Ishikawa (cell line): ENCODE measurements at regions not wholly inside any gene's neighbourhood (a gene's known extent, or its start where the extent isn't known, plus 50 kb on each side); places are given as distances from the start of the nearest gene placed in this dataset.

ENCODE experiments used
- CEBPB ChIP-seq: IDR thresholded peaks from 2 replicates; pipeline ENCODE4 v1.6.1; 2012
- CREB1 ChIP-seq: IDR thresholded peaks from 2 replicates; pipeline ENCODE4 v1.6.1; 2012; ENCODE audit warnings: low read depth
- EGR1 ChIP-seq: IDR thresholded peaks from 2 replicates; pipeline ENCODE4 v1.6.1; 2012
- EP300 ChIP-seq: IDR thresholded peaks from 2 replicates; pipeline ENCODE4 v1.6.1; 2012; ENCODE audit warnings: borderline replicate concordance
- FOXM1 ChIP-seq: IDR thresholded peaks from 2 replicates; pipeline ENCODE4 v1.6.1; 2012; ENCODE audit warnings: low read depth, borderline replicate concordance
- MAX ChIP-seq: IDR thresholded peaks from 2 replicates; pipeline ENCODE4 v1.6.1; 2012
- NFIC ChIP-seq: IDR thresholded peaks from 2 replicates; pipeline ENCODE4 v1.6.1; 2012
- RAD21 ChIP-seq: IDR thresholded peaks from 2 replicates; pipeline ENCODE4 v1.6.1; 2012; ENCODE audit warnings: low read depth
- TAF1 ChIP-seq: IDR thresholded peaks from 2 replicates; pipeline ENCODE4 v1.6.1; 2012; ENCODE audit warnings: low read depth, mild to moderate bottlenecking
- TCF12 ChIP-seq: IDR thresholded peaks from 2 replicates; pipeline ENCODE4 v1.6.1; 2012; ENCODE audit warnings: low read depth
- TEAD4 ChIP-seq: IDR thresholded peaks from 2 replicates; pipeline ENCODE4 v1.6.1; 2012
- YY1 ChIP-seq: IDR thresholded peaks from 2 replicates; pipeline ENCODE4 v1.6.1; 2012; ENCODE audit warnings: low read depth
- ZBTB7A ChIP-seq: IDR thresholded peaks from 2 replicates; pipeline ENCODE4 v1.6.1; 2012; ENCODE audit warnings: low read depth
- TF ChIP-seq, protein P1 (sequence below): IDR thresholded peaks from 2 replicates; pipeline ENCODE4 v1.6.1; 2012; ENCODE audit warnings: low read depth, mild to moderate bottlenecking
- TF ChIP-seq, protein P2 (sequence below): IDR thresholded peaks from 2 replicates; pipeline ENCODE4 v1.6.1; 2012

GRCh38 chr10:65845916-65846315 is 1079.9 kb upstream of the LRRTM3 start:
- TF ChIP-seq TEAD4 (no peak), RAD21 (no peak), EGR1 (no peak), YY1 (no peak), CEBPB (no peak), TAF1 (no peak), EP300 (no peak), TCF12 (no peak), NFIC (no peak), FOXM1 (no peak), CREB1 (no peak), MAX (no peak), ZBTB7A (no peak)
- TF ChIP-seq, protein P1, sequence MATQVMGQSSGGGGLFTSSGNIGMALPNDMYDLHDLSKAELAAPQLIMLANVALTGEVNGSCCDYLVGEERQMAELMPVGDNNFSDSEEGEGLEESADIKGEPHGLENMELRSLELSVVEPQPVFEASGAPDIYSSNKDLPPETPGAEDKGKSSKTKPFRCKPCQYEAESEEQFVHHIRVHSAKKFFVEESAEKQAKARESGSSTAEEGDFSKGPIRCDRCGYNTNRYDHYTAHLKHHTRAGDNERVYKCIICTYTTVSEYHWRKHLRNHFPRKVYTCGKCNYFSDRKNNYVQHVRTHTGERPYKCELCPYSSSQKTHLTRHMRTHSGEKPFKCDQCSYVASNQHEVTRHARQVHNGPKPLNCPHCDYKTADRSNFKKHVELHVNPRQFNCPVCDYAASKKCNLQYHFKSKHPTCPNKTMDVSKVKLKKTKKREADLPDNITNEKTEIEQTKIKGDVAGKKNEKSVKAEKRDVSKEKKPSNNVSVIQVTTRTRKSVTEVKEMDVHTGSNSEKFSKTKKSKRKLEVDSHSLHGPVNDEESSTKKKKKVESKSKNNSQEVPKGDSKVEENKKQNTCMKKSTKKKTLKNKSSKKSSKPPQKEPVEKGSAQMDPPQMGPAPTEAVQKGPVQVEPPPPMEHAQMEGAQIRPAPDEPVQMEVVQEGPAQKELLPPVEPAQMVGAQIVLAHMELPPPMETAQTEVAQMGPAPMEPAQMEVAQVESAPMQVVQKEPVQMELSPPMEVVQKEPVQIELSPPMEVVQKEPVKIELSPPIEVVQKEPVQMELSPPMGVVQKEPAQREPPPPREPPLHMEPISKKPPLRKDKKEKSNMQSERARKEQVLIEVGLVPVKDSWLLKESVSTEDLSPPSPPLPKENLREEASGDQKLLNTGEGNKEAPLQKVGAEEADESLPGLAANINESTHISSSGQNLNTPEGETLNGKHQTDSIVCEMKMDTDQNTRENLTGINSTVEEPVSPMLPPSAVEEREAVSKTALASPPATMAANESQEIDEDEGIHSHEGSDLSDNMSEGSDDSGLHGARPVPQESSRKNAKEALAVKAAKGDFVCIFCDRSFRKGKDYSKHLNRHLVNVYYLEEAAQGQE, result no peak
- TF ChIP-seq, protein P2, sequence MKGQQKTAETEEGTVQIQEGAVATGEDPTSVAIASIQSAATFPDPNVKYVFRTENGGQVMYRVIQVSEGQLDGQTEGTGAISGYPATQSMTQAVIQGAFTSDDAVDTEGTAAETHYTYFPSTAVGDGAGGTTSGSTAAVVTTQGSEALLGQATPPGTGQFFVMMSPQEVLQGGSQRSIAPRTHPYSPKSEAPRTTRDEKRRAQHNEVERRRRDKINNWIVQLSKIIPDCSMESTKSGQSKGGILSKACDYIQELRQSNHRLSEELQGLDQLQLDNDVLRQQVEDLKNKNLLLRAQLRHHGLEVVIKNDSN, result no peak

- TF ChIP-seq MAX (no peak), TAF1 (no peak), FOXM1 (no peak), CEBPB (no peak), NFIC (no peak), EP300 (no peak), ZBTB7A (no peak), RAD21 (no peak), EGR1 (no peak), YY1 (no peak), CREB1 (no peak), TEAD4 (no peak), TCF12 (no peak)
- TF ChIP-seq, protein P2, result no peak
- TF ChIP-seq, protein P1, result no peak
Measured at GRCh38 chr10:65846541-65846940, 1079.3 kb upstream of the LRRTM3 start.

DNA sequence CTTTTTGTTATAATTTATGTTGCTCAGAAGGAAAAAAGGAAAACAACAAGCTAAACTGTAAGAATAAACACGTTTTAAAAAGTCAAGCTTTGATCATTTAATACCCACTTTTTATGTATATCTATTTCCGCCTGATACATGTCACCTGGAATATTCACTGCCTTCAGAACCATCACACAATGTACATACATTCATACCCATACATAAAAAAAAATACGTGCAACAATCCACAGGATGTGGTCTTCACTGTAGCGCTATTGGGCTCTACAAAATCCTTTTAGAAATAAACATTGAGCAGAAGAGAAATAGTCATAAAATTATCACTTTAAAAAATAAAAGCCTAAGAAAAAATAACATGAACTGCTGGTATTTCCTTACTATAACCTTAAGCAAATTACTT is 1078.9 kb upstream of the LRRTM3 start:
- TF ChIP-seq EGR1, result no peak
- no peak for TF ChIP-seq CEBPB
- no peak for TF ChIP-seq FOXM1
- TF ChIP-seq, protein P2, result no peak
- TF ChIP-seq TEAD4, result no peak
- no peak for TF ChIP-seq CREB1
- TF ChIP-seq, protein P1, result no peak
- no peak for TF ChIP-seq ZBTB7A
- TF ChIP-seq TCF12, result no peak
- no peak for TF ChIP-seq RAD21
- no peak for TF ChIP-seq YY1
- no peak for TF ChIP-seq EP300
- TF ChIP-seq NFIC, result no peak
- TF ChIP-seq MAX, result no peak
- no peak for TF ChIP-seq TAF1
